Muscle of leg (tissue), 3 donors: ENCODE measurements at regions not wholly inside any gene's neighbourhood (a gene's known extent, or its start where the extent isn't known, plus 50 kb on each side); places are given as distances from the start of the nearest gene placed in this dataset.

ENCODE experiments used
- DNase-seq: peaks from one replicate; pipeline ENCODE4 v3.0.0; 2013
- H3K27ac ChIP-seq: one replicate; pipeline ENCODE4 v1.5.1; 2013; ENCODE audit warnings: mild to moderate bottlenecking, low read length, control low read depth
- H3K27me3 ChIP-seq: one replicate; pipeline ENCODE4 v1.6.1; 2013; ENCODE audit warnings: low read length; ENCODE audit not compliant: control insufficient read depth, insufficient read depth
- H3K36me3 ChIP-seq: one replicate; pipeline ENCODE4 v1.6.1; 2013; ENCODE audit warnings: low read length; ENCODE audit not compliant: control insufficient read depth, insufficient read depth
- H3K4me1 ChIP-seq: one replicate; pipeline ENCODE4 v1.6.1; 2013; ENCODE audit warnings: low read length; ENCODE audit not compliant: control insufficient read depth, insufficient read depth
- H3K4me3 ChIP-seq: one replicate; pipeline ENCODE4 v1.5.1; 2013; ENCODE audit warnings: low read length, control low read depth
- H3K9me3 ChIP-seq: replicated peaks from 2 replicates; pipeline ENCODE4 v1.6.1; 2013; ENCODE audit warnings: low read depth, low read length; ENCODE audit not compliant: control insufficient read depth
- WGBS: methylation state at CpG from one replicate; pipeline ENCODE4 v1.1.5; 2013; ENCODE audit warnings: missing lambda C conversion rate; ENCODE audit not compliant: insufficient coverage; 5-methylcytosine and 5-hydroxymethylcytosine counted together

- Histone ChIP-seq H3K27me3 (no peaks in the 10 kb centered on the region), H3K27ac (no peak overlapping the region), H3K9me3 (no peaks in the 10 kb centered on the region), H3K4me1 (peaks cover 24% of the 10 kb centered on the region), H3K36me3 (no peaks in the 10 kb centered on the region), H3K4me3 (no peak overlapping the region)
- 93% methylated on average over 2 of the region's 11 CpGs for WGBS
- DNase-seq, result no peak
Measured at GRCh38 chr20:19024296-19025035, 188.0 kb upstream of the SLC24A3 start.

GRCh38 chr20:19025430-19026120 is 186.9 kb upstream of the SLC24A3 start:
- 51% methylated on average over 5 of the region's 5 CpGs for WGBS
- Histone ChIP-seq H3K27ac (peak overlapping the region; percentile 31), H3K36me3 (no peaks in the 10 kb centered on the region), H3K27me3 (no peaks in the 10 kb centered on the region), H3K9me3 (no peaks in the 10 kb centered on the region), H3K4me3 (no peak overlapping the region), H3K4me1 (peaks cover 24% of the 10 kb centered on the region)
- DNase-seq, result no peak

- Histone ChIP-seq H3K36me3 (no peaks in the 10 kb centered on the region), H3K4me3 (no peak overlapping the region), H3K9me3 (no peaks in the 10 kb centered on the region), H3K4me1 (peaks cover 24% of the 10 kb centered on the region), H3K27ac (peak overlapping the region; percentile 69), H3K27me3 (no peaks in the 10 kb centered on the region)
- WGBS, result 24% methylated on average over 8 of the region's 13 CpGs
- DNase-seq, result peak; percentile 81
Measured at GRCh38 chr20:19026121-19026878, 186.1 kb upstream of the SLC24A3 start.

- no peak overlapping the region for H3K4me3 ChIP-seq
- WGBS, result 66% methylated on average over 10 of the region's 11 CpGs
- H3K27me3 ChIP-seq, result no peaks in the 10 kb centered on the region
- H3K27ac ChIP-seq, result peak overlapping the region; percentile 69
- peaks cover 24% of the 10 kb centered on the region for H3K4me1 ChIP-seq
- H3K9me3 ChIP-seq, result no peaks in the 10 kb centered on the region
- DNase-seq, result no peak
- H3K36me3 ChIP-seq, result no peaks in the 10 kb centered on the region
Measured at GRCh38 chr20:19026901-19027644, 185.4 kb upstream of the SLC24A3 start.

- H3K4me3 ChIP-seq, result no peak overlapping the region
- no peak overlapping the region for H3K27ac ChIP-seq
- H3K9me3 ChIP-seq, result no peaks in the 10 kb centered on the region
- no peaks in the 10 kb centered on the region for H3K36me3 ChIP-seq
- WGBS, result 83% methylated on average over 7 of the region's 9 CpGs
- no peaks in the 10 kb centered on the region for H3K27me3 ChIP-seq
- DNase-seq, result no peak
- H3K4me1 ChIP-seq, result peaks cover 24% of the 10 kb centered on the region
Measured at GRCh38 chr20:19027971-19028370, 184.5 kb upstream of the SLC24A3 start.

GRCh38 chr20:19041787-19042186 is 170.7 kb upstream of the SLC24A3 start:
- no peaks in the 10 kb centered on the region for H3K9me3 ChIP-seq
- H3K36me3 ChIP-seq, result no peaks in the 10 kb centered on the region
- no peaks in the 10 kb centered on the region for H3K27me3 ChIP-seq
- no peak overlapping the region for H3K4me3 ChIP-seq
- H3K4me1 ChIP-seq, result no peaks in the 10 kb centered on the region
- no peak overlapping the region for H3K27ac ChIP-seq
- WGBS, result 60% methylated on average over 1 of the region's 3 CpGs
- DNase-seq, result peak; percentile 37

GRCh38 chr20:19045371-19045770 is 167.1 kb upstream of the SLC24A3 start:
- no peak for DNase-seq
- Histone ChIP-seq H3K27me3 (no peaks in the 10 kb centered on the region), H3K9me3 (no peaks in the 10 kb centered on the region), H3K4me3 (no peak overlapping the region), H3K27ac (no peak overlapping the region), H3K36me3 (no peaks in the 10 kb centered on the region), H3K4me1 (peaks cover 28% of the 10 kb centered on the region)
- WGBS, result no CpG with 5 or more reads among the region's 4 CpGs

- Histone ChIP-seq H3K4me1 (peaks cover 28% of the 10 kb centered on the region), H3K27me3 (no peaks in the 10 kb centered on the region), H3K4me3 (no peak overlapping the region), H3K9me3 (no peaks in the 10 kb centered on the region), H3K27ac (peak overlapping the region; percentile 29), H3K36me3 (no peaks in the 10 kb centered on the region)
- peak; percentile 27 for DNase-seq
- WGBS, result 87% methylated on average over 5 of the region's 9 CpGs
Measured at GRCh38 chr20:19047040-19047950, 165.1 kb upstream of the SLC24A3 start.

- Histone ChIP-seq H3K27me3 (no peaks in the 10 kb centered on the region), H3K9me3 (no peaks in the 10 kb centered on the region), H3K4me1 (peaks cover 28% of the 10 kb centered on the region), H3K27ac (peak overlapping the region; percentile 29), H3K36me3 (no peaks in the 10 kb centered on the region), H3K4me3 (no peak overlapping the region)
- no peak for DNase-seq
- WGBS, result 100% methylated on average over 2 of the region's 3 CpGs
Measured at GRCh38 chr20:19047951-19048296, 164.5 kb upstream of the SLC24A3 start.
